HepG2 (cell line): ENCODE measurements at regions not wholly inside any gene's neighbourhood (a gene's known extent, or its start where the extent isn't known, plus 50 kb on each side); places are given as distances from the start of the nearest gene placed in this dataset.

ENCODE experiments used
- ATAC-seq: fragments of 200-7000 bp; cut with Tn5 transposase; 3 replicates; pipeline ENCODE4 v1.9.1; 2020; ENCODE audit warnings: mild to moderate bottlenecking, moderate library complexity
- BruUV-seq: library from RNA; stranded (reverse); fragments of 400-500 nt; replicated peaks from 2 replicates; lab custom pipeline; 2021; lab: Mats Ljungman, UMichigan
- CTCF ChIA-PET: fragments of 300-600 bp; formaldehyde crosslinking; extraction: SDS; loops from one replicate; lab custom pipeline; 2021; ENCODE audit warnings: low total read pairs, inconsistent platforms, low intra/inter-chr PET ratio; lab: Yijun Ruan, JAX
- POLR2A ChIA-PET: fragments of 350-600 bp; sonication (Branson Sonifier 250); formaldehyde crosslinking; loops from one replicate; lab custom pipeline; 2020; ENCODE audit warnings: antibody characterized with exemption, inconsistent platforms; lab: Yijun Ruan, JAX
- DNase-seq: peaks from one replicate; pipeline ENCODE4 v3.0.0-alpha.2; 2015; ENCODE audit warnings: low spot score
- FAIRE-seq: peaks from 3 replicates; lab custom pipeline; 2011; peaks lifted over from hg19 to GRCh38; lab: Jason Lieb, UNC
- H2AFZ ChIP-seq: one replicate; pipeline ENCODE4 v1.6.1; 2011; ENCODE audit warnings: low read length, inconsistent platforms
- H3K27ac ChIP-seq: fragments of 300-600 bp; 3 replicates; pipeline ENCODE4 v1.8.0; 2011; ENCODE audit warnings: mixed run types, mild to moderate bottlenecking, mixed read lengths, low read length, inconsistent platforms; ENCODE audit not compliant: insufficient read depth; ENCODE audit errors: extremely low read length
- H3K27me3 ChIP-seq, 2 experiments: fragments of 200-600 bp in 1 of 2; 2 replicates in 1 of 2; 3 replicates in 1 of 2; pipeline versions ENCODE4 v1.6.0 to v1.8.0; 2011; ENCODE audit warnings: low read length in 2 of 2, mild to moderate bottlenecking in 2 of 2, moderate library complexity in 2 of 2, inconsistent platforms in 1 of 2; ENCODE audit not compliant: insufficient read depth in 2 of 2, control insufficient read depth in 1 of 2
- H3K36me3 ChIP-seq, 2 experiments: fragments of 200-600 bp in 1 of 2; replicated peaks in 1 of 2; 2 replicates in 1 of 2; 3 replicates in 1 of 2; pipeline versions ENCODE4 v1.5.1 to v1.8.0; 2011; ENCODE audit warnings: low read length in 2 of 2, inconsistent platforms in 1 of 2; ENCODE audit not compliant: insufficient read depth in 2 of 2, control insufficient read depth in 1 of 2
- H3K4me1 ChIP-seq: 2 replicates; pipeline ENCODE4 v1.5.1; 2012; ENCODE audit warnings: low read length, inconsistent platforms; ENCODE audit not compliant: insufficient read depth
- H3K4me2 ChIP-seq: 2 replicates; pipeline ENCODE4 v1.6.0; 2011; ENCODE audit warnings: low read depth, low read length, inconsistent platforms
- H3K4me3 ChIP-seq, 3 experiments: fragments of 200-600 bp in 1 of 3; sonication (generic), shearing (Covaris generic) in 1 of 3; replicated peaks in 1 of 3; 2 replicates each; pipeline ENCODE4 v1.5.1; 2011 to 2016; ENCODE audit warnings: low read length in 3 of 3, inconsistent platforms in 2 of 3, low read depth in 2 of 3, mild to moderate bottlenecking in 2 of 3, control low read depth in 1 of 3, mixed read lengths in 1 of 3; ENCODE audit not compliant: insufficient read depth in 1 of 3
- H3K79me2 ChIP-seq: one replicate; pipeline ENCODE4 v1.6.1; 2011; ENCODE audit warnings: low read length, inconsistent platforms; ENCODE audit not compliant: insufficient read depth
- H3K9ac ChIP-seq: 2 replicates; pipeline ENCODE4 v1.6.0; 2011; ENCODE audit warnings: mild to moderate bottlenecking, low read depth, low read length, inconsistent platforms; ENCODE audit not compliant: insufficient read depth
- H3K9me3 ChIP-seq: 2 replicates; pipeline ENCODE4 v1.5.1; 2012; ENCODE audit warnings: mild to moderate bottlenecking, low read length
- H4K20me1 ChIP-seq: 2 replicates; pipeline ENCODE4 v1.6.0; 2011; ENCODE audit warnings: inconsistent platforms, mild to moderate bottlenecking, low read length, moderate library complexity; ENCODE audit not compliant: insufficient read depth
- CREB1 ChIP-seq, 2 experiments: fragments of 450-650 bp in 1 of 2; IDR thresholded peaks; 2 replicates each; pipeline ENCODE4 v1.6.1; 2016 to 2017; ENCODE audit warnings: control low read depth in 1 of 2, mild to moderate bottlenecking in 1 of 2, missing compliant biosample characterization in 1 of 2, missing genetic modification characterization in 1 of 2
- DMAP1 ChIP-seq: IDR thresholded peaks from 2 replicates; pipeline ENCODE4 v1.6.1; 2016
- DNMT1 ChIP-seq: sonication (generic); formaldehyde crosslinking; IDR thresholded peaks from 2 replicates; pipeline ENCODE4 v1.5.1; 2020; ENCODE audit warnings: mild to moderate bottlenecking, missing genetic modification reagents
- EEA1 ChIP-seq: sonication (generic); formaldehyde crosslinking; IDR thresholded peaks from 2 replicates; pipeline ENCODE4 v1.5.1; 2020; ENCODE audit warnings: mild to moderate bottlenecking, missing genetic modification reagents, borderline replicate concordance
- FOSL2 ChIP-seq: sonication (generic); formaldehyde crosslinking; IDR thresholded peaks from 2 replicates; pipeline ENCODE4 v1.4.0; 2020; ENCODE audit warnings: missing genetic modification reagents
- GPN1 ChIP-seq: sonication (generic); formaldehyde crosslinking; IDR thresholded peaks from 2 replicates; pipeline ENCODE4 v1.5.1; 2020; ENCODE audit warnings: missing genetic modification reagents, borderline replicate concordance
- MYNN ChIP-seq: sonication (generic); formaldehyde crosslinking; IDR thresholded peaks from 2 replicates; pipeline ENCODE4 v1.4.0; 2020; ENCODE audit warnings: mild to moderate bottlenecking, low read depth, missing genetic modification reagents
- PCBP2 ChIP-seq: fragments of 200-400 bp; formaldehyde crosslinking; optimal IDR thresholded peaks from 2 replicates; pipeline ENCODE3; 2018; ENCODE audit warnings: low read length, low read depth; ENCODE audit not compliant: poor library complexity, severe bottlenecking
- PHB2 ChIP-seq: fragments of 450-650 bp; IDR thresholded peaks from 2 replicates; pipeline ENCODE4 v1.6.1; 2018; ENCODE audit not compliant: partially characterized antibody
- SUZ12 ChIP-seq: fragments of 150-350 bp; IDR thresholded peaks from 2 replicates; pipeline ENCODE4 v1.6.1; 2014; ENCODE audit warnings: low read depth, low read length
- TBL1XR1 ChIP-seq: fragments of 150-350 bp; IDR thresholded peaks from 2 replicates; pipeline ENCODE4 v1.6.1; 2014; ENCODE audit warnings: borderline replicate concordance, low read length; ENCODE audit not compliant: partially characterized antibody
- ZC3H4 ChIP-seq: sonication (generic); formaldehyde crosslinking; IDR thresholded peaks from 2 replicates; pipeline ENCODE4 v1.4.0; 2020; ENCODE audit warnings: missing genetic modification reagents, borderline replicate concordance
- ZFYVE20 ChIP-seq: sonication (generic); formaldehyde crosslinking; IDR thresholded peaks from 2 replicates; pipeline ENCODE4 v1.8.0; 2023; ENCODE audit warnings: low read depth, mild to moderate bottlenecking, moderate library complexity, missing genetic modification reagents, borderline replicate concordance
- ZNF136 ChIP-seq: sonication (generic); formaldehyde crosslinking; IDR thresholded peaks from 2 replicates; pipeline ENCODE4 v1.8.1; 2022; ENCODE audit warnings: low read depth, mild to moderate bottlenecking, moderate library complexity, missing genetic modification reagents
- ZNF180 ChIP-seq: sonication (generic); formaldehyde crosslinking; IDR thresholded peaks from 2 replicates; pipeline ENCODE4 v1.4.0; 2020; ENCODE audit warnings: low read depth, missing genetic modification reagents, borderline replicate concordance
- ZNF260 ChIP-seq: sonication (generic); formaldehyde crosslinking; IDR thresholded peaks from 2 replicates; pipeline ENCODE4 v1.4.0; 2020; ENCODE audit warnings: missing genetic modification reagents, low read depth, mild to moderate bottlenecking, borderline replicate concordance
- ZNF343 ChIP-seq: sonication (generic); formaldehyde crosslinking; IDR thresholded peaks from 2 replicates; pipeline ENCODE4 v1.4.0; 2020; ENCODE audit warnings: mild to moderate bottlenecking, missing genetic modification reagents
- ZNF382 ChIP-seq: sonication (generic); formaldehyde crosslinking; IDR thresholded peaks from 2 replicates; pipeline ENCODE4 v1.5.0; 2020; ENCODE audit warnings: missing genetic modification reagents, mild to moderate bottlenecking, borderline replicate concordance
- ZNF747 ChIP-seq: sonication (generic); formaldehyde crosslinking; IDR thresholded peaks from 2 replicates; pipeline ENCODE4 v1.8.1; 2023; ENCODE audit warnings: missing genetic modification reagents, mild to moderate bottlenecking, borderline replicate concordance
- ZSCAN25 ChIP-seq: sonication (generic); formaldehyde crosslinking; IDR thresholded peaks from 2 replicates; pipeline ENCODE4 v1.8.0; 2022; ENCODE audit warnings: mild to moderate bottlenecking, missing genetic modification reagents
- WGBS: methylation state at CpG from one replicate; pipeline ENCODE4 v1.1.6; 2017; ENCODE audit warnings: low lambda C conversion rate; 5-methylcytosine and 5-hydroxymethylcytosine counted together
- in situ Hi-C: cut with HindIII; loops from 2 replicates; pipeline ENCODE4 v1.10.0; 2017; ENCODE audit warnings: low pct_unique_long_range_greater_than_20kb; ENCODE audit not compliant: extremely low pct_ligation_motif_present
- intact Hi-C: fragments of 100-400 bp; cut with micrococcal nuclease; formaldehyde crosslinking; loops from one replicate; pipeline ENCODE4 v1.10.0; 2022; ENCODE audit not compliant: unreplicated experiment
- TF ChIP-seq, protein P1 (sequence below): sonication (generic); formaldehyde crosslinking; IDR thresholded peaks from 2 replicates; pipeline ENCODE4 v1.5.0; 2020; ENCODE audit warnings: missing genetic modification reagents, mild to moderate bottlenecking, borderline replicate concordance

DNA sequence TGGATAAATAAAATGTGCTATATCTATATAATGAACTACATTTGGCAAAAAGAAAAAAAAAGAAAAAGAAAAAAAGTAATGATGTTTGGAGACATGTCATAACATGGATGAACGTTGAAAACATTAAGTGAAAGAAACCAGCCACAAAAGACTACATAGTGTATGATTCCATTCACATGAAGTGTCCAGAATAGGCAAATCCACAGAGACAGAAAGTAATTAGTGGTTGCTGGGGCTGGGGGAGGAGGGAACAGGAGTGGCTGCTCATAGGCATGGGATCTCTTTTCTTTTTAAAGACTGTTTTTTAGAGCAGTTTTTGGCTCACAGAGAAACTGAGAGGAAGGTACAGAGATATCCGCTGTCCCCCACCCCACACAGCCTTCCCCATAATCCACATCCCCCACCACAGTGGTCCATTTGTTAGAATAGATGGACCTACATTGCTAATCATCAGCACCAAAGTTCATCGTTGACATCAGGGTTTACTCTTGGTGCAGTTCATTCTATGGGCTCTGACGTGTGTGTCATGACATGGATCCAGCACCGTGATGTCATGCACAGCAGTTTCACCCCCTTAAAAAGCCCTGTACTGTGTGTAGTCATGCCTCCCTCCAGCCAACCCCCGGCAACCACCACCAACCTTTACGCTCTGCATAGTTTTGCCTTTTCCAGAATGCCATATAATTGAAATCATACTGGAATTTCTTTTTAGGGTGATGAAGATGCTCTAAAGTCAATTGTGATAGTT is 240.9 kb upstream of the RREB1 start:
- POLR2A ChIA-PET: no interaction called here

DNA sequence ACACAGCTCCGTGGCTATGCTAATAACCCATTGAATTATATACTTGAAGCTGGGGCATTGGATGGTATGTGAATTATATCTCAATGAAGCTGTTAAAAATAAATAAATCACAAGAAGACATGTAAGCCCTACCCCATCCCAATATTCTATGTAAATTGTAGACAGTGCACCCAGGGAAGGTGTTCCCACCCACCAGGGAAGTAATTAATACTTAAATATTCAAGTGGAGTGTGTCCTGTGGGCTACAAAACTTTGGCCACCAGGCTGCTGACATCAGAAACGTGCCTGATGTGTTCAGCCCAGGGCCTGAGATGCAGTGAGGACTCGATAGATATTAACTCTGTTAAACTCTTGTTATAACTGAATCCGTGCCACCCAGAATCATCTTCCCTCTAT is 240.4 kb upstream of the RREB1 start:
- no peak overlapping the region for H3K27ac ChIP-seq
- in situ Hi-C loops (no loop called here), intact Hi-C loops (no loop called here)
- no peaks in the 10 kb centered on the region for H4K20me1 ChIP-seq
- no TSS peak for BruUV-seq
- no peaks in the 10 kb centered on the region for H3K9me3 ChIP-seq
- ChIA-PET POLR2A (no interaction called here), CTCF (no interaction called here)
- H3K79me2 ChIP-seq: no peaks in the 10 kb centered on the region
- no peak for ATAC-seq
- no peak for DNase-seq
- H3K9ac ChIP-seq: no peak overlapping the region
- WGBS: 10% methylated on average over 4 of the region's 4 CpGs
- no peak overlapping the region for H2AFZ ChIP-seq
- H3K4me1 ChIP-seq: no peaks in the 10 kb centered on the region
- H3K4me2 ChIP-seq: no peak overlapping the region
- H3K27me3 ChIP-seq: peaks cover 0 to 3% of the 10 kb centered on the region in 2 experiments; a peak in 1 of 5 replicates
- no peak for FAIRE-seq
- H3K4me3 ChIP-seq: no peak overlapping the region
- no peaks in the 10 kb centered on the region for H3K36me3 ChIP-seq
- no peak for TF ChIP-seq EEA1
- TF ChIP-seq ZNF180 (CRISPR knock-in tag): no peak
- TF ChIP-seq ZNF260 (CRISPR knock-in tag): no peak
- TF ChIP-seq ZSCAN25 (CRISPR knock-in tag): no peak
- TF ChIP-seq ZNF382 (CRISPR knock-in tag): no peak
- TF ChIP-seq ZC3H4: no peak
- TF ChIP-seq SUZ12: no peak
- no peak for TF ChIP-seq ZNF136 (CRISPR knock-in tag)
- TF ChIP-seq PCBP2: no peak
- TF ChIP-seq, protein P1, sequence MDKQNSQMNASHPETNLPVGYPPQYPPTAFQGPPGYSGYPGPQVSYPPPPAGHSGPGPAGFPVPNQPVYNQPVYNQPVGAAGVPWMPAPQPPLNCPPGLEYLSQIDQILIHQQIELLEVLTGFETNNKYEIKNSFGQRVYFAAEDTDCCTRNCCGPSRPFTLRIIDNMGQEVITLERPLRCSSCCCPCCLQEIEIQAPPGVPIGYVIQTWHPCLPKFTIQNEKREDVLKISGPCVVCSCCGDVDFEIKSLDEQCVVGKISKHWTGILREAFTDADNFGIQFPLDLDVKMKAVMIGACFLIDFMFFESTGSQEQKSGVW (CRISPR knock-in tag): no peak
- TF ChIP-seq PHB2: no peak
- no peak for TF ChIP-seq ZFYVE20 (CRISPR knock-in tag)
- TF ChIP-seq GPN1 (CRISPR knock-in tag): no peak
- TF ChIP-seq DNMT1 (CRISPR knock-in tag): no peak
- no peak for TF ChIP-seq ZNF343 (CRISPR knock-in tag)
- TF ChIP-seq FOSL2 (CRISPR knock-in tag): no peak
- TF ChIP-seq ZNF747 (CRISPR knock-in tag): no peak
- no peak for TF ChIP-seq DMAP1
- no peak for TF ChIP-seq MYNN

More for the DNA sequence above, 240.9 kb upstream of the RREB1 start:
- CTCF ChIA-PET: no interaction called here
- H2AFZ ChIP-seq: no peak overlapping the region
- 44% methylated on average over 7 of the region's 7 CpGs for WGBS
- no peaks in the 10 kb centered on the region for H3K79me2 ChIP-seq
- peaks cover 0 to 3% of the 10 kb centered on the region in 2 experiments; a peak in 1 of 5 replicates for H3K27me3 ChIP-seq
- no peak overlapping the region for H3K4me3 ChIP-seq
- no peaks in the 10 kb centered on the region for H3K4me1 ChIP-seq
- no TSS peak for BruUV-seq
- H3K9me3 ChIP-seq: no peaks in the 10 kb centered on the region
- no peak overlapping the region for H3K4me2 ChIP-seq
- H3K27ac ChIP-seq: no peak overlapping the region
- FAIRE-seq: no peak
- ATAC-seq: no peak
- intact Hi-C loops (no loop called here), in situ Hi-C loops (no loop called here)
- peak; percentile 74 for TF ChIP-seq CREB1 (IDR thresholded peaks at IDR 0.05)
- TF ChIP-seq CREB1 (CRISPR knock-in tag; IDR thresholded peaks at IDR 0.05): no peak
- TF ChIP-seq TBL1XR1: no peak
- H4K20me1 ChIP-seq: no peaks in the 10 kb centered on the region
- DNase-seq: no peak
- H3K9ac ChIP-seq: no peak overlapping the region
- no peaks in the 10 kb centered on the region for H3K36me3 ChIP-seq
